HG02763 (cell line): ENCODE measurements at regions not wholly inside any gene's neighbourhood (a gene's known extent, or its start where the extent isn't known, plus 50 kb on each side); places are given as distances from the start of the nearest gene placed in this dataset.

Source experiments
- ATAC-seq: cut with Tn5 transposase; IDR thresholded peaks from one replicate; pipeline ENCODE4 v1.9.1; 2021; ENCODE audit warnings: mild to moderate bottlenecking, moderate library complexity; ENCODE audit not compliant: unreplicated experiment

DNA sequence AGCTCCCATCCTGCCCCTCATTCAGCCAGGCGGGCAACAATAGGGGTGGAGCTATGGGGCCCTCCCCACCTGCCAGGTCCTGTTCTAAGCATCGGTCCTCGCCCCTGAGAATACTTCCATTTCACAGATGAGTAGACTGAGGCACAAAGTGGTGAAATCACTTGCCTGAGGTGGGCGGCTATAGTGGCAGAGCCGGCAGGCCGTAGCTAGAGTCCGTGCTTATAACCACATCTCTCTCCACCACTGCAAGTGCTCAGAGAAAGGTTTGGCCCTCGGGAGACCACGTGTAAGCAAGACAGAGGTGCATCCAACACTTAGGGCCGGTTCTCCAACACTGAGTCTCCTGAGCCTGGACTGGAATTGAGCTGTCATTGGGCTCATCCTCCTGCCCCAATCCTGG, 145.8 kb upstream of the UNC5B start:
- no peak for ATAC-seq

DNA sequence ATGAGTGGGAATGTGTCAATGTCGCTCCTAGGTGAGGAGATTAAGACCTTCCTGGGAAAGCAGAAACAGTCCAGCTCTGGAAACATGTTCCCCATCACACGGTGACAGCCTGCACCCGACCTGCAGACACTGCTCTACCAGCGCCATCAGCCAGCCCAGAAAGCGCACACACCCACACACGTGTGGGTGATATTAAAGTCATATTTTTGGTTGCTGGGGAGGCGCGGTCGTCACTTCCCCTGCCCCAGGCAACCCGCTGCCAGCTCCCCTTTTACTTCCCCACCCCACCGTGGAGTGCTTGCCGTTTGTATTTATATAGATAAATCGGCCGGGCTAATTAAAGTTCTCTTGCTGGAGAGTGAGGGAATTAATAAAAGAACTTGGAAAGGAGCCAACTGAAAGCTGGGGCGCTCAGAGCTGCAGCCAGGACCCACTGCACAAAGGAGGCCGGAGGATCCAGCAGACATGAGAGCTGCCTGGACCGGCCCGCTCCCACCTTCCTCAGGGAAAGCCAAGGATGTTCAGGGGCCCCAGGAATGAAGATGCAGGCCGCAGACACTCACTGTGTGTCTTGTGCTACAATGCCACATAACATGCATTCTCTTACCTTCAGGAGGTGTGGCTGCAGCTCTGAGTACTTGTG, 145.2 kb upstream of the UNC5B start:
- ATAC-seq = no peak

DNA sequence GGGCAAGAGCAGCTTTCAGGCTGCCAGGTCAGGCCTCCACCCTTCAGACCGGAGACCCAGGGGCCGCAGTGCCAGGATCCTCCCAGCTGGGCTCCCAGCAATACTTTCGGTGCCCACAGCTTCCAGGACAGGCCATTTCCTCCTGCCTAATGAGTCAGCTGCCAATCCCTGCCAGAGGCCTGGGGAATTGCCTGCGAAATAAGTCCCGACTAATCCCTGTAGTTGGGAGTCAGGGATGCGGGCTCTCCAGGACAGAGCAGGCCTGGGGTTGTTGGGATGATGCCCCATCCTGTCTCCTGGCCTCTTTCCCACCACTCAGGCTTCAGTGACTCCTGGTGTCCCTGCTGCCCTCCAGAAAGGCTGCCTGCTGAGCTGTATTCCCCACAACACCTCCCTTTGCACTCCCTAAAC, 143.5 kb upstream of the UNC5B start:
- no peak for ATAC-seq

DNA sequence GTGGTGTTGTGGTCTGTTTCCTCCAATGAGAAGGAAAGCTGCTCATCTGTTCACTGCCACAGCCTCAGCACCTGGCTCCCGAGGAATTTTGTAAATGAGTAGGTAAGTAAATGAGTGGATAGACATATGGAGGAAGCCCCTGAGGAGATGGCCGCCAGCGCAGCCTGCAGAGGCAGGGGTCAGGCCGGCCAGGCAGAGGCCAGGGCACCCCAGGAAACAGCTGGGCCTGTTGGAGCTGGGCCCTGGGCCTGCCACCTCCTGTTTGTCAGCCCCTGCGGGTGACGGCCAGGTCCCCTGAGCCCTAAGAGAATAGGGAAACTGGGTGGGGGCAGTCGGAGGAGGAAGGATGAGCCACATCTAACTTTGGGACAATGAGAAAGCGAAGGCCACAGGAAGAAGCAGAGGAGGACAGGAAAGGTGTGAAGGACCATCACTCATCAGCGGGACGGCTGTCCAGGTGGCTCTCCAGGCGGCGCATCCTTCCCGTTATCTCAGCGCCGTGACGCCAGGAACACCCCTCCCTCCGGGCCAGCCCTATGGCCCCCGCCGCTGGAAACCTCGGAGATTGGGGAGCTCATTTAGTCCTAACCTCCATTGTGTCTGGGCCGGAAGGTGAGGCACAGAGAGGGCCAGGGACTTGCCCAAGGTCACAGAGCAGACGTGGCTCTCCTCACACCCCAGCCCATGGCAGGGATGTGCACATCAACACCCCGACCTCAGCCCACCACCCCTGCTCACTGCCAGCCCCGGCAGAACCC, 142.3 kb upstream of the UNC5B start:
- no peak for ATAC-seq

DNA sequence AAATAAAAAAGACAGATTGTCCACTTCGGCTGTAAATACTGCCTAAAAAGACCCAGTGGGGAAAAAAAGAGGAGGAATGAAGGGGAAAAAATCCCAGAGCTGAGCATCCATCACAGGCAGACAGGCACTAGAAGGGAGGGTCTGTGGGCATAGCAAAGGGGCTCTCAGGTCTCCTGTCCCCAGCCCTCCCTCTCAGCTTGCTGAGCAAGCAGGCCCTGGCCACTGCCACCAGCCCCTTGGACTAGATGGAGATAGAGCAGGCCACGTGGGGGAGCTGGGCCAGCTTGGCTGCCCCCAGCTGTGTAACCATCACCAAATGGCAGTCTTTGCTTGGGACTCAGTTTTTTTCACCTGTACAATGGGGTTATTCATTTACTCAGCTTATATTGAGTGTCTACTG, 141.6 kb upstream of the UNC5B start:
- ATAC-seq = no peak

DNA sequence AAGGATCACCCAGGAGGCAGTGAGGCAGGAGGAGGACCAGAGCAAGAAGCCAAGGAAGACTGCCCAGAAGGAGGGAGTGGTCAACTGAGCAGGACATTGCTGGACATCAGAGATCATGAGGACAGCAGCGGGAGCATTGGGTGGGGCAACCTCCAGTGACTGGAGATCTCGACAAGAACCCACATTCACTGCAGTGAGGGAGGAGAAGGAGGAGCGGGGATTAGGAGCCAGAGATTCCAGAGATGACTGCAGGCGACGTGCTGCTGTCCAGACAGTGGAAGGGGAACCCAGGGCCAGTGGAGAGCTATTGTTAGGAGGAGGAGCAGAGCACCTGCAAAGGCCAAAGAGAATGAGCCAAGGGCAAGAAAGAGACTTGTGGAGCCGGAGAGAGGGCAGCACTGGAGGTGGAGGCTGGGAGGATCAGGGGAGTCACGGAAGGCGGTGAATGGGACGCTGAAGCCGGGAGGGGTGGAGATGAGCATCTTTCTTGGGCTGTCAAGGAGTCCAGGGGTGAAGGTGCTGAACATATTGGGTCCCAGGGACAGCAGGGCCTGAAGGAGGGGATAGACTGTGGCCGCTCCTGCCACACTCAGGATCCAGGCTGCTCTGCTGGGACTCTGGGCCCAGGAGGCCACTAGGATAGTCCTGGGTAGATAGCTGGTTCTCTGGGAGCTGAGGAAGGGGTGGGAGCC, 140.1 kb upstream of the UNC5B start:
- no peak for ATAC-seq

DNA sequence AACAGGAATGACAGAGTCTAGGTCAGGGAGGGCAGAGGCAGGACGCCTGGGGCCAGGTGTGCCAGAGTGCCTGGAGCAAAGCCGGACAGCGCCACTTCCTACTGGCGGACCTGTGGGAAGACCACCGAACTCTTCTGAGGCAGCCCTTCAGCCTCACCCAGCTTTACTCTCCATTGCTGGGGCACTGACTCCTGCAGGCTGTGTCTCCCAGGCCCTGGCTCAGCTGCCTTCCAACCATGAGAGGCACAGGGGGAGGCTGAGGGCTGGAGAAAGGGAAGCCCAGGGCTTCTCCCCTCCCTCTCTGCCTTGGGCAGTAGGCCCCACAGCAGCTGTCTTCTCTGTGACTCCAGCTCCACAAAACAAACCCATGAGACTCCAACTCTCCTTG, 139.6 kb upstream of the UNC5B start:
- no peak for ATAC-seq

DNA sequence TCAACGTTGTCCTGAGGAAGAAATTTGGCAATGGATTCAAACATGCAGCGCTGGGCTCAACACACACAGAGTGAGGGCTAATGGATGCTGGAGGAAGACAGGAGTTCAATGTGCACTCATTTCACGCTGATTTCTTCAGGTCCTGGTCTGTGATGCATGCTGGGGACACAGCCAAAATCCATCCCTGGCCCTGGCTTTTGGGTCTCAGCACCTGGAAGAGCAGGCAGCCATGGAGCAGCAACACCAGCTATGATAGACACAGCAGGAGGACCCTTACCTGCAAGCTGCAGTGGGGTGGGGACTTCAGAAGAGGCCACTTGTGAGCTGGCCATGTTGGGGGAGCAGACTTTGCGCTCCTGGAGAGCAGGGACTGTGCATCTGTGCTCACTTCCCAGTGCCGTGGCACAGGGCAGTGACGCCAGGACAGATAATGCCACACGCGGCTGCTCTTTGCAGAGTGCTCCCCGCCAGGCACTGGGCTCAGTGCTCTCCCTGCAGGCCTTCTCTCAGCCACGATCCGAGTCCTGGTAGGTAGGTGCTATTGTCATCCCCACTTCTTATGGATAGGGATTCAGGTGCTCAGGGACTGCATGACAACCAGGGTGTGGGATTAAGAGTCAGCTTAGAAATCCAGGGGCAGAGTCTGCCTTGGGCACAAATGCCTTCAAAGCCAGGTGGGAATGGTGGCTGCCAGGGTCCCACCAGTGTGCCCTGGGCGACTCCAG, 138.8 kb upstream of the UNC5B start:
- no peak for ATAC-seq

DNA sequence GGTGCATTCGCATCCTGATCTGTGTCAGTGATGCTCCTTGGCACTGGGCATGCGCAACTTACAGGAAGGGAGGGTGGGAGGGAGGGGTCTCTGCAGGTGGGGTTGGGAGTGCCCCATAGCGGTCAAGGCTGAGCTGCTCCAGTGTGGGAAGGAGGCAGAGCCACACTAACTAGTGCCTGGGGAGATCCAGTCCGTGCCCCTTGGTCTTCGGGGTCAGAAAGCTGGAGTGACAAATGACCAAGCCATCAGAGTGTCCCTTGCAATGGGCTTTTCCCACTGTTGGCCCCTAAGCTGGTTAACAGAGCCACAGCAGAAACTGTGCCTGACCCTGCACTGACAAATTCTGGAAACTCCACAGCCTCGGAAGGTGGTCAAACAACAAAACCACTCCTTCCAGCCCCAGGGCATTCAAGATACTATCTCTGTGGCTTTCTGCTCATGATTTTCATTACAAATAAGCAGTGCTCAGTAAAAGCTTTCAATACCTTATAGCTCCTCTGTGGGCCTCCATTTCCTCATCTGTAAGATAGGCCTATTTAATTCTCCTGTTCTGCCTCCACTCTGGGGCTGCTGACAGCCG, 138.1 kb upstream of the UNC5B start:
- no peak for ATAC-seq

DNA sequence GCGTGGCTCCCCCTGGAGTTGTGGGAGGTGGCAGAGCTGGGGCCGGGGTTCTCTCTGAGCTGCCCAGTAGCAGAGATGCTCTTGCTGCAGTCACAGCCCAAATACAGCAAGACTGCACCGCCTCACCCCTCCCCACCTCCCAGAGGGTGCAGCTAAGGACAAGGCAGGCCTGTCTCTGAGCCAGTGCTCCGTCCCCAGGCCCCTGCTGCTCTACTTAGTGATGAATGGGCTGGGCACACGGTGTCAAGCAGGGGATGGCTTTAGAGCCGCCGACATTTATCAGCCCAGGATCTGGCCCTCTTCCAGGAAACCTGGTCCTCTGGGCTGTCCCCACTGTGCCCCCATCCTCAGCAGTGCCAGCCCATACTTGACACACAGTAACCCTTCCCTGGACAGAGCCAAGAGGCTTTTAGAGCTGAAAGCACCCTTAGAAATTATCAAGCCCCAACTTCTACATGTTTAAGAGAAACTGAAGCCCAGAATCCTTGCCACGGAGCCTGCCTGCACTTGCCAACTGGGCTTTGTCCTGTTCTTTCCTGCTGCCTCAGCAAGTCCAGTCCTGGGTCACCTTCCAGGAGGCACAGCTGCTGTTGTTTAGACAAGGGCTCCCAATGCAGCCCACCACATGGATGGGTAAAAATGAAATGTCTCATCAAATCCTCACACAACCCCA, 137.1 kb upstream of the UNC5B start:
- no peak for ATAC-seq

DNA sequence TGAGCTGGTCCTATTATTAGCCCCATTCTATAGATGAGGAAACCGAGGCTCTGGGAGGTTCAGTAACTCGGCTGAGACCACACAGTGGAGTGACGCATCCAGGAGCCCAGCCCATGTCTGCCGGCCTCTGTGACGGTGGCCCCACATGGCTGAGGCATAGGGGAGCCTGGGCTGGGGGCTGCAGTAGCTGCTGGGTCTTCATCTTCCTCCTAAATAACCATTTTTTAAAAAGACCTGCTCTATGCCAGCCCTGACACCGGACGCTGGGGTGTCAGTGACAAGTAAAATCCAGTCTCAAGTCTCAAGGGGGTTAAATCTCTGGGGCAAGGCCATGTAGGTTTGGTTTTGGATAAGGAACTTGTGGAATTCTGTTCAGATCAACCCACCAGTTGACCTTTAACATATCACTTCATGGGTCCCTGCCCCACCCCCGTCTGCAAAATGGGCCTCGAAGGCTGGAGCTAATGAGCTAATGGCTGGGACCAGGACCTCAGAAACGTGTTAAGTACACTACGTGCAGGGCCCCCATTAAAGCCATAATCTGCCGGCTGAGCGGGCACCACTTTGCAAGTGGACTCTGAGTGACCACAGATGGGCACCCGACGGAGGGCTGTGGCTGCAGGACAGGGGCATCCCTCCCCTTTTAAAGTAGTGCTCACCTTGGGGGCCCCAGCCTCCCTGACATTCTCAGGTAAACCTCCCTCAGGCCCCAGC, 136.5 kb upstream of the UNC5B start:
- no peak for ATAC-seq

DNA sequence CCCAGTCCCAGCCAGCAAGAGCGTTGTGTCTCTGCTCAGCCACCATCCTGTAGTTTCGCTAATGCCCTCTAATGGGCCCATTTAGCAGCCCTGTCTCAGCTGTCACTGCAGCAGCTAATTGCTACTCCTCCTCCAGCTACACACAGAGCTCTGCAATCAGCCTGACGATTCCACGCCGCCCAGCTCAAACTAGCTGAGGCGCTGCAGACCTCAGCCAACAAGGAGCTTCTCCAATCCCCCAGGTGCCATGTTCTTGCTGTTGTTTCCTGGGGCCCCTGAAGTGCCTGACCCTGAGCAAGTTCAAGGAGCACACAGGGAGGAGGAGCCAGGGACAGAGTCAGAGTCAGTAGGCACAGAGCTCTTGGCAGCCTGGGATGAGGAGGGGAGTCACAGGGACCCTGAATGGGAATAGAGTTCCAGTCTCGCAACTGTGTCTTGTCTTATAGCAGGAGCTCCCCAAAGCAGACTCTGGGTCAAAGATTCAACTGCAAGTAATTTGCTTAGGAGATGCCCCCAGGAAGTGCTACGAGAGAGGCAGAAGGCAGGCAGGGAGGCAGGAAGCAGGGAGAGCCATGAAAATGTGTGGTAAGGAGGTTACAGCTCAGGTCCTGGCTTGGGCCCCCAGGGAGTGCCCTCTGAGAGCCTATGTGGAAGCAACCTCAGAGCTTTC, 135.8 kb upstream of the UNC5B start:
- no peak for ATAC-seq

DNA sequence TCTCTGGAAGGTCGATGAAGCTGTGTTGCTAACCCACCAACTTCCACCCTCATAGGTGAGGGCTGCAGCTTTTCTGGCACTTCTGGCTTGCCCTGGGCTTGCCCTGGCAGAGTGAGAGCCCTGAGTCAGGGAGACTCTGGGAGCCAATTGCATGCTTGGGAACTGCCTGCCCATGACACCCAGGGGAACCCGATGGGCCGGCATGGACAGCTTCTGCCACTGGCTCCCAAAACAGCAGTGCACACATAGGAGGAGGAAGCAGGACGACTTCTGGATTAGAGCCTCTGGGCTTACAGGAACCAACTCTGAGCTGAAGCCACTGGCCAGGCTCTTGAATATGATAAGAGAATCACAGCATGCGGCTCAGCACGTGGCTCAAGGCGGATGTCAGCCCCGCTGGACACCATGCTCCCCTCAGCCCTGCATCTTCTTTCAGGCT, 135.2 kb upstream of the UNC5B start:
- ATAC-seq = no peak

DNA sequence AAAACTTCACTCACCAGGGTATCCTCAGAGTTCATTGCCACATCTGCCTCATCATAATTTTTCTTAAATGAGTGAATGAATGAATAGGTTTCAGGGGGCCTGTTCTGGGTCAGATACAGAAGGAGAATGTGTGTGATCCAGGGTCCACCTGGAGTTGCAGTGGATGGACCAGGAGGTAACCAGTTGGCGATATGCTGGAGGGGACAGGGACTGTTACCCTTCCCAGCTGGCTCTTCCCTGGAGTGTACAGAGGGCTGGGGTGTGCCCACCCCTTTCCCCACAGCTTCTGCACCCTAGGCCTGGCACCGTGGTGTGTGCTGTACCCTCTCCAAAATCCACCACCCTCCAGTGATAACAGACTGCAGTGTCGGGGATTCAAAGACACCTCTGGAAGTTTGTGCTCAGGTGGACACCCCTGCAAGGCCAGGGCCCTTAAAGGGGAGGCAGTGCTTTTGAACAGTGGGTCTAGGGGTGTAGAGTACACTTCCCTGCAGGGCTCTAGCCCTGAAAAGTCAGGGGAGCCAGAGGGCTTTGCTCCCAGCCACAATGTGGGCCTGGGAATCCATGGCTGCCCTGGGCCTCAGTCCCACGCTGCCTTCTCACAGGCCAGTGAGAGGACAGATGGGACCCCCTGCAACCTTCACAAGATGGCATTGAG, 134.4 kb upstream of the UNC5B start:
- ATAC-seq = no peak

DNA sequence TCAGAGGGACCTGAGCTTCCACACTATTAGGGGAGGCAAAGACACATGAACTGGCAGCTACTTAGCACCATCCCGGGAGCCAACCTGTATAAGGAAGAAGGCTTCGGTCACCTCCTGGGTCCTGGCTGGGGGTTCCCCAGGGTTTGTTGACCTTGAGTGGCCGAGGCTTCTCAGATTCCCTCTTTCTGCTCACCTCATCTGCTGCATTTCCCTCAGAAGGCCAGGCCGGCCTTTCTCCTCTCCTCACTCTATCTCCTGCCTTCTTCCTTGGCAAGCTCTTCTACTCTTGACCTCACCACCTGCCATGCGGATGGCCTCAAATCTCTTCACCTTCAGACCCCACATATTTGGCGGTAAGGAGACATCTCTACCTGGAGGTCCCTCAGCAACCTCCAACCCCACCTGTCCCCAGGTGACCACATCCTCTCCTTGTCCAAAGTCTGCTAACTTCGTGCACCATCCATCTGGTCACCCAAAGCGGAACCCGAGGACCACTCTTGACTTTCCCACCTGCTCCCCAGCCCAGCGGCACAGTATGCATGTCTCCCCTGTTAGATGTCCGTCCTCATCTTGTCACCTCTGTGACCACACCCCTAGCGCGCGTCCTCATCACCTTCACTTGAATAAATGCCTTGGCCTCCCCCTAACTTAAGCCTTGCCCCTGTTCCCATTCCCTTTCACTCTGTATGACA, 133.8 kb upstream of the UNC5B start:
- no peak for ATAC-seq

DNA sequence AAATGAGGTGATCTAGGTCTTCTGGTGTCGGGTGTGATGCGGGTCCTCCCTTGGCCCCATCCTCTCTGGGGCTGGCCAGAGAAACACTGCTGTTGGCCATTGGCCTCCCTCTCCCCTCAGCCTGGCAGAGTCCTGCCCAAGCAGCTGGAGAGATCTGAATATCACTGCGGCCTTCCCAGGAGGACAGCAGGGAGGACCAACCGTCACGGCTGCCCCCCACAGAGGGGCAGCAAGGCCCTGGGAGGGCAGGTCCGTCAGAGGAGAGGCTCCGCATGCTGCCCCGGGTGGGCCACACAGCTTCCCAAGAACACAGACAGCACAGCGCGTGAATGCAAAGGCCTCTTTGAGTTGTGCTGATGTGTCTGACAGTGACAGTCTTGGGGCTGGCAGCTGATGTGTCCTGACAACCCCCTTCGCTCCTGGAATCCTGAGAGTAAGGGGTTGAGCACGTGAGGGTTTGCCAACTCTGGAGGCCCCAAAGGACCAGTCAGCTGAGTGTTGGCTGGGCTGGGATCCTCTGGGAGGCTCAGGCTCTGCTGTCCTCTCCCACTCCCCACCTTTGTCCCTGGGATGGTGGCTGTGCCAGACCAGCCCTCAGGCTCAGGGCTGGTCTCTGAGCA, 132.5 kb upstream of the UNC5B start:
- ATAC-seq = no peak

DNA sequence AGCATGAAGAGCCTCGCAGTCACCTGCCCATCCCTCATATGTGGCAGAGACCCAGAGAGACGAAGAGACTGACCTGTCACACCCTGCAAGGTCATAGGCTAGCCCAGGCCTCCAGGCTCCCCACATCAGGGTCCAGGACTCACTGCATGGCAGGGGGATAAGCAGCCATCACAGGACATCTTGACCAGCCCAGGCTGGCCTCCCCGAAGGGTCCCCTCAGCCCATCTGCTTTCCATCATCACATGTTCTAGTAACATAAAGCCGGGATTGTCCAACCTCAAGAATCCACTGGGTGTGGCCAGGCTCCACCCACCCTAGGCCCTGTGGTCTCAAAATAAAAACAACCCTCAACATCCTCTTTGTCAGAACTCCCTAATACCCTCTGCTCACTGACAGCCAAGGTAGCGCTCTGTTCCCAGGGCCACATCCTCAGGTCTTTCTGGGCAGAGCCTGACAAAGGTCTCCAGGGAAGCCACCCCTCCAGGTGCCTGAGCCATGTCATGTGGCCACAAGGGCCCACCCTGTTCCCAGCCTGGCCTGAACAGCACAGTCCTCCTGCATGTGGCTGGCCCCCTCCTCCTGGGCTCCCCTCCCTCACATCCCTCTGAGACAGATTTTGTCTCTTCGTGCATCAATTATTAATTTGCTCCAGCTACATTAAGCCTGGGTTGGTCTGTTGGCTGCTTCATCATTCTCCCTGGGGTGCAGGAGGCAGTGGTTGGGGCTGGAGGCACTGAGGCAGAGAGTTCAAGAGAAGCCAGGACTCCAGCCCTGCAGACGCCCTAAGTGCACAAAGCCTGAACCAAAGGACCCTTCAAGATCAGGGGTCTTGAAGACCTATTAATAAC, 131.8 kb upstream of the UNC5B start:
- ATAC-seq = no peak
